ENCODE measurements at regions not wholly inside any gene's neighbourhood (a gene's known extent, or its start where the extent isn't known, plus 50 kb on each side); places are given as distances from the start of the nearest gene placed in this dataset.

DNA sequence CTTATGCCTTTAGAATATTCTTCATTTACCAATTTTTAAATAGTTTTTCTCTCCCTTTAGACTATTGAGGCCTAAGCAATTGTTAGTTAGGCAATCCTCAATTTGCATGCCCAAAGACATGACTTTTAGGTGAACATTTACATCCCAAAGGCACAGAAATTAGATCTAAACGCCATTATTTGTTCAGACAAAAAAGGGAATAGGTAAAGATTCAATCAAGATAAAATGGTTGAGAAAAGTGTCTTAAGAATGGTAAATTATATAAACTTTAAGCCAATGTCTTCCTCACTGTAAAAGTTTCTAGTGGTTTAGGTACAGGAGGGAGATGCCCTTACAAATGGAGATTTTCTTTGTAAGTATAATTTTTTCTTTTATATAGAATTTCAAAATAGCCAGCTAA, 50.2 kb upstream of the MME start:
- FAIRE-seq = no peak

DNA sequence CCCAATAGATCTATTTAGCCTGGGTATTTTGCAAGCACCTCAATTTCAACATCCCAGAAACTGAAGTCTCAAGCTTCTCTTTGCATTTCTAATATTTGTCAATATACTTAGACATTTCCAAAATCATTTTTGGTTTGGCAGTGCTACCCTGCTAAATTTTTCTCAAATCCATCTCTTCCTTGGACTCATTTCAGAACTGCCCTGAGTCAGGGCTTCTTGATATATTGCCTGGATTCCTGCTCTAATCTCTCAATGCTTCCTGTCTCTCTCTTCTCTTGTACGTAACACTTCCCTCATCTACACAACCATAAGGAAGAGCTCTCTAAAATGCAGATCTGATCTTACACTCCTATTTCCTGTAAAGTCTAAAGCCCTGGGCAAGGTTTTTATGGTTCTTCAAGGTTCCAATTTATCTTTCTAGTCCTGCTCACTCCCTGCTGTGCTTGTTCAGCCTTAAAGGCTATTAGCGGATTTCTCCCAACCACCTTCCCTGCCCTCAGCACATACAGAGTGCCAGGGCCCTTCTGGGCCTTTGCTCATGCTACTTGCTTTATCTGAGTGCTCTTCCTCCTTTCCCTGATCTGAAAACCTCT, 53.0 kb upstream of the MME start:
- FAIRE-seq = no peak

DNA sequence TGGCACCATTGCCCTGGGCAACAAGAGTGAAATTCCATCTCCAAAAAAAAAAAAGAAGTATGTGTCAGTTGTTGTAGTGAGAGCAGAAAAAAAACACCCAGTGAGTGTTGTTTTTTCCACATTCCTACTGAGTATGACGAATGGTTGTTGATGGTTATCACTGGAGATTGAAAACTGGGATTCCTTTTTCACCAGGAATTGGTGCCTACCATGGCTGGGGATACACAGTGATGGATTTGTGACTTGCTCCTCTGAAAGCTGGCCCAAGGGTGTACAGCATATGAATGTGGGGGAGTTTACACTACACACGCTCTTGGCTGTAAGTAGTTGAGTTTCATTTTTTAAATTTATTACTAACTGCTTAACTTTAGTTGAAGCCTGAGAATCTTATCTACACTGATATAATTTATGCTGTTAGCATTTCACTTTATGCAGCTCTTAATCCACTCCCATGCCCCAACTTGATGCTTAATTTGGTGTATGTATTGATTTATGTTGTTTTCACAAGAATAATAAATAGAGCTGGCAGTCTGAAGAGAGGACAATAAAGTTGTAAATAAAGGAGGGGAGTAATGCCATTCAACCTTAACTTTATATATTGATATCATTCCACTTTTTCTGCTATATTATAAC, 56.0 kb upstream of the MME start:
- FAIRE-seq = no peak

DNA sequence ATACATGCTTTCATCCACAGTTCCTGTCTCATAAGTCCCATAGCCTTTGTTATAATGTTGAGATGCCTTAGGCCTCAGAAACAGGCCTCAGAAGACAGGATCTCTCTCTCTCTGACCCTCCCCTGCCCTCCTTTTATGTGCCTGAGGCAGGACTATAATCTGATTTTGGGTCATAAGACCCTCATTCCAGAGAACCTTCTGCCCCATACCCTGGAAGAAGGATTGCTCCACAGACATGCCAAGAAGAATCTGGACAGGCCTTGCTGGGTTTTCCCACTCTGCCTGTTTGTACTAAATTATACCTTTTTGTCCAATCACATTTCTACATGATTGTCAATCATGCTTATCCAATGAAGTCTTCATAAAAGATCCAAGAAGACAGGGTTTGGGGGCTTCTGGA, 57.2 kb upstream of the MME start:
- FAIRE-seq = no peak

DNA sequence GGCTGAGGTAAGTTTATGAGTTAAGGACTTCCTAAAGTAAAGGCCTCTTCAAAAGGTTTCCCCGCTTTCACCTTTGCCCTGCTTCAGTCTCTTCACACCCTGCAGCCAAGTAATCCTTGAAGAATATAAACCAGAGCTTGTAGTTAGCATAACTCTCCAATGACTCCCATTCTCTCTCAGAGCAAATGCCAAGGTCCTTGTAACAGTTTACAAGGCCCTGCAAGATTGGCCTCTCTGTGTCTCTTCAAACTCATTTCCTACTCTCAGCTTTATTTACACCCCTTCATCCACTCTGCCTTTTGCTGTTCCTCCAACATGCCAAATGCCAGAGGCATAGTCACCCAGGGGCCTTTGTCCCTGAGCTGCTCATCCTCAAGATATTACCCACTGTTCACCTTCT, 60.5 kb upstream of the MME start:
- FAIRE-seq = no peak

DNA sequence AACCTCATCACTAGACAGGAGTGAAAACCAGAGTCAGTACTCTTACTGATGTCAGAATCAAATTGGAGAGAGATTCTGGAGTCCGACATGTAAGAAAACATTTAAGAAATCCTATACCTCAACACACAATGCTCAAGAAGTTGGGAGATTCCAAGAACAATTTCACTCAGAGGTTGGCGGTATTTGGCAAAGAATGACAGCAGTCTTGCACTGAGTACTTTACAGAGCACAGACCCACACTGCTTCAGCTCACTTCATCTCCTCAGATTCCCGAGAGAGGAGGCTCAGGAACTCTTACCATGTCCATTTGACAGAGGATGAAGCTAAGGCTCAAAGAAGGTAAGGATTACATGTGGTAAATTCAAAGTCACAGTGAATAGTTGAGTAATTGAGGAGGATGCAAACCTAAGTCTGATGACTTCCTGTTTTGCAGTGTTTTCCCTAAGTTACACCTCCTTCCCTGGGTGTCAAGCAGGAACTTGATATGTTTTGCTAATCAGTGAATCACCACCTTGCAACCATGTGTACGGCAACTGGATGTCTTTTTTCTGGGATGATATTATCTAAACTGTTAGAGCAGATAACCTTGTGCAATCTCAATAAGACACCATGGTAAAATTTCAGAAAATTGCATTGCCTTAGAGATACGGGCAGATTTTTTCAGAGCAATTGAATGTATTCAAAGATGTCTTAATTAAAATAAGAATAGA, 61.3 kb upstream of the MME start:
- FAIRE-seq = no peak

DNA sequence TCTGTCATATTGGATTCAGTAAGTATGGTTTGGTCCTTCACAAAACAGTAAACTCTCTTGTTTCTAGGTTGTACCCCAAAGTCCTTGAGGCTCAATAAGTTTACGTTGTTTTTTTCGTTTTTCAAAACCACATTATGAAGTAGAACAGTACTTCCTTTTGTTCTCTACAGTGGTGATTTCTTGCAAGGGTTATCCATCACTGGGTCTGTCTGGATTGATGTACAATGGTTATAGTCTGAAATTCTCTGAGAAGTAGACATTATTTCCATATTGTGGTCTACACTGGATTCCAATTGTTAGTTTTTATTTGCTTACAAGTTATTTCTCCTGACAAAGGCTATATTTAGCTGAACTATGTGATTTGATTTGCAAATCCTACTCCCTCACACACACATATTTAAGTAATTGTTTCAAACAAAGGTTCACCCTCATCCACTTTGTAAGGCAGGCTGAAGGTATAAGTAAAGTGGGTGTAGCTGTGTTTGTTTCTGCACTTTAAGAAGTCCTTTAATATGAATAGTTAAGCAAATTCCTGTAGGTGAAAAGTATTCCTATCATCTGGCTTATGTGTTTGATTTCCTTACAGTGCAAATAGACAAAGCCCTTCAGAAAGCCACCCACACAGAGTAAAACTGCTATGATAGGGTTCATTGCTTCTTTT, 64.2 kb upstream of the MME start:
- no peak for FAIRE-seq

DNA sequence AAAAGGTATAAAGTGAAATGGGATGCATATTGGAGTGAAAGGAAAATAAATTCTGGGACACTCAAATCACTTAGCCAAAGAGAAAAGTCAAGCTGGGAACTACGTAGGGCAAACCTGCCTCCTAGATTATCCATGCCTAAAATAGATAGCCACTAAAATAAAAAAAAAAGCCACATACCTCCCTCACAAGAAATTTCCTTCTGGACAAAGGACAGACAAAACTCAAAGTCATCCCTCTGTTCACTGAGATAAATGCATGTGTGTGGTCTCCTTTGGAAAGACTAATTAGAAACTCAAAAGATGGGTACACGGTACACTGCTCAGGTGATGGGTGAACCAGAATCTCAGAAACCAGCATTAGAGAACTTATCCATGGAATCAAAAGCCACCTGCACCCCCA, 65.2 kb upstream of the MME start:
- FAIRE-seq = no peak

DNA sequence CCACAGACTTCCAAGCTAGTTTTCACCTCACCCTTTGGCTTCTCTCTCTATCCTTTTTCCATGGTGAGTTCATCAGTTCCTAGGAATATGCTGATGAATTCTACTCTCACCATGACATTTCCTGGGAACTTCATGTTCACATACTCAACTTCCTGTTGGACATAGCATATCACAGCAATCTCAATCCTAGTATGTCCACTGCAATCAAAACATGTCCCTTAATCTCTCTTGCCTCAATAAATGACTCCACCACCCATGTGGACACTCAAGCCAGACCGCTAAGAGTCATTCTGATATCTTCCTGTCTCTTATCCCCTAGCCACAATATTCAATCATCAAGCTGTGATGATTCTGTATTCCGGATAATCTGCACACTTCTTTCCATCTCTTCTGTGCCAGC, 66.7 kb upstream of the MME start:
- no peak for FAIRE-seq

DNA sequence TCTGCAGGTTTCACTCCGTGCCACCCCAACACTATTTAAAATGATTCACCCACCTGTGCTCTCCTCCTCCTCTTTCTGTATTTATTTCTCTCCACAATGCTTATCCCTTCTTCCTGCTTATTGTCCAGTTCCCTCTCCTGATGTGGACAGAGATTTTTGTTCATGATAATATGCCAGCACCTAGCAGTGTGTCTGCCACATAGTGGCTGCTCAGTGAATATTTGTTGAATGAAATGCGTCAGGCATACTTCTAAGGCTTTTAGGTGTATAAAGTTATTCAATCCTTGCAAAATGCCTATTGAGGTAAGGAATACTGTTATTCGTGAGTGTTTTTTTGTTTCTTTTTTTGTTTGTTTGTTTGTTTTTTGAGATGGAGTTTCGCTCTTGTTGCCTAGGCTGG, 67.5 kb upstream of the MME start:
- no peak for FAIRE-seq

DNA sequence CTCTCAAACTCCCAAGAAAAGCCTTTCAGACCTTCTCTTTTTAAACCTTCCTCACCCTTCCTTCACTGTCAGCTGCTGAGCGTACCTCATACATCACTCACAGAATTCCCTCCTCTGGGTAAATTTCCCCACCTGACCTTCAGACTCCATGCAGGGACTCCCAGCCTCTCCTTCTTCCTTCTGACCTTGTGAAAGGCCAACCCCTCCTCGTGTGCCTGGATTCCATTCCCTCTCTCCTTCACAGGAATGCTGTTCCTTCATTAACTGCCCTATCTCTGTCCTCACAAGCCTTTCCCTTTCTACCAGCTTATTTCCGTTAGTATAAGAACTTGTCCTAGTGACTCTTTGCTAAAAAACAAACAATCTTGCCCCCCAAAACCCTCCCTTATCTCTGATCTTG, 69.7 kb upstream of the MME start:
- no peak for FAIRE-seq

DNA sequence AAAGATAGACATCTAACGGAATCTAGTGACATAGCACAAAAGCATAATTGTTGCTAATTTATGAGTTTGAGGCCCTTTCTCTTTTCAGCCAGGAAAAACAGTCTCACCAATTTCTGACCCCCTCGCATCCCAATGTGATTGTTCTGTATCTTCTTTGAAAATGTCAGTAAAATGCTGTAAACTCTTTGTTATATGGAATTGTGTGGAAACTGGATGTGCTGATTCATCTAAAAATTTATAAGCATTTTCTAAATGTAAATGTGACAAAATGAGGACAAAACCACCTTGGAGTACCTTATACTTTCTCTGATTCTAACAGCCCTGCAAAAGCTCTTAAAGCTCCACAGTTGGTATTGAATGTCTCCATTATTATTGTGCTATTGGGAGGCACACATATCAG, 70.9 kb upstream of the MME start:
- no peak for FAIRE-seq

DNA sequence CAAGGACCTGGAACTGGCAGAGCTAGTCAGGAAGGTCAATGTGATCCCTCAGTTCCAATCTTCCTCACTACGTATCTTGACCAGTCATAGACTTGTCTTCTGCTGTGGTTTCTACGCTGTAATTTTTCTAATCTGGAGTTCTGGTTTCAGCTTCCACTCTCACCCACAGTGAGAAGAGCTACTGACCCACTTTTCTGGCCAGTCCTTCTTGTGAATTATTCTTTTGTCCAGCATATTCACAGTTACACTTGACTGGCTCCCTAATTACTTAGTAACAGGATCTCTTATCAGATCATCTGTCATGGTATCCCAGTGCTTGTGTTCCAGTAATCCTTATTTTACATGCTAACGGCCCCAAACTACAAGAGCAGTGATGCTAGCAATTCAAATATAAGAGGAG, 72.4 kb upstream of the MME start:
- no peak for FAIRE-seq

DNA sequence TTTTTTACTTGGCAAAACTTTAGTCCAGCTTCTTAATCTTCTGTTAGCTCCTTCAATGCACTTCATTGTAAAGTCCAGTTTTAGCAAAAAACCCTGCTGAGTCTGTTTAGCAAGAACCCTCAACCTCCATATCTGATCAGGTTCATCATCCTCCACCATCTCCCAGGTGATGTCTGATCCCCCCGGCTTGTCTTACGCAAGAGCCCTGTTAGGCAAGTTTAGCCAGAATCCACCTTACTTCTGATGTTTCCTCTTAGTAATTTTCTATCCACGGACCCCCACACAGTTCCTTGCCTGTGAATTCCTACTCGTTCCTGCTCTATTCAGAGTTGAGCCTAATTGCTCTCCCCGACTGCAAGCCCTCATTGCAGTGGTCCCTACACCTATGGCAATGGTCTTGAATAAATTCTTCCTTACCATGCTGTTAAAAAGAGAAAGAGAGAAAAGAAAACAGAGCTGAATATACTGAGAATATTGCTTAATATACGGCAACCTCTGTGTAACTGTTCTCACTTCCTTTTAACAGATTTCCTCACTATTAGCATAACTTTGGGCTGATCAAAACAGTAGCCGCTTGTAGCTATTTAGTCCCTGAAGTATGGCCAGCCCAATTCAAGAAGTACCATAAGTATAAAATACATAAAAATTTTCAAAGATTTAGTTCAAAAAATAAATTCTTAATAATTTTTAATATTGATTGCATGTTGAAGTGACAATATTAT, 78.7 kb upstream of the MME start:
- no peak for FAIRE-seq

DNA sequence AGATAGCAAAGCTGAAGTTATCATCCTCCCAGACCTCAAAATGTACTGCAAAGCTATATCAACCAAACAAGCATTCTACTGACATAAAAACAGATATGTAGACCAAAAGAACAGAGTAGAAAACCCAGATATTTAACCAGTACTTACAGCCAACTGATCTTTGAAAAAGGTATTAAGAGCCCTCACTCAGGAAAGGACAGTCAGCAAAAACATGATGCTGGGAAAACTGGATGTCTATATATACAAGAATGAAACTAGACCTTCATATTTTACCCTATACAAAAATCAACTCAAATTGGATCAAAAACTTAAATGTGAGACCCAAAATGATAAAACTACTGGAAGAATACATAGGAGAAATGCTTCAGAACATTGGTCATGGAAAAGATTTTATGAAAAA, 87.5 kb upstream of the MME start:
- FAIRE-seq = no peak

DNA sequence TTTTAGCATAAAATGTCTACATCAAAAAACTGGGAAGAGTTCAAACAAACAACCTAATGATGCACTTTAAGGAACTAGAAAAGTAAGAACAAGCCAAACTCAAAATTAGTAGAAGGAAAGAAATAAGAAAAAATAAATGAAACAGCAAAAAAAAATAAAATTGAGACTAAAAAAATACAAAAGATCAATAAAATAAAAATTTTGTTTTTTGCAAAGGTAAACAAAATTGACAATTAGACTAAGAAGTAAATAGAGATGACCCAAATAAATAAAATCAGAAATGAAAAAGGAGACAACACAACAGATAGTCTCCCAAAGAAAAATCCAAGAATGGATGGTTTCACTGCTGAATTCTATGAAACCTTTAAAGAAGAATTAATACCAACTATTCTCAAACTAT, 89.6 kb upstream of the MME start:
- no peak for FAIRE-seq

DNA sequence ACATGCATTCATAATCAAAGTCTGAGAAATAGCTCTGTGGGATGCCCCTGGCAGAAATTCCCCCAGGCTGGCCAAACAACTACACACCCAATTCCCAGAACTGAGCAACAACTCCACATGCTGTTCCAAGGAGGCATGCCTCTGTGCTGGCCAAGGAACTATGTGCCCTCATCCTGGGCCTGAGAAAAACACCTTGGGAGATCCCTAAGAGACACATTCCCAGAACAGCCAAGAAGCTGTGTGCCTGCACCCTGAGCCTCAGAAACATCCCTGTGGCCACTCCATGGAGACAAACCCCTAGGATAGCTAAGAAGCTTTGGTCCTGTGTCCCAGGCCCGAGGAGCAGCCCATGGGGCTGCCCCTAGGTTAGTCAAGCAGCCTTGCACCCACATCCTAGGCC, 92.3 kb upstream of the MME start:
- no peak for FAIRE-seq

DNA sequence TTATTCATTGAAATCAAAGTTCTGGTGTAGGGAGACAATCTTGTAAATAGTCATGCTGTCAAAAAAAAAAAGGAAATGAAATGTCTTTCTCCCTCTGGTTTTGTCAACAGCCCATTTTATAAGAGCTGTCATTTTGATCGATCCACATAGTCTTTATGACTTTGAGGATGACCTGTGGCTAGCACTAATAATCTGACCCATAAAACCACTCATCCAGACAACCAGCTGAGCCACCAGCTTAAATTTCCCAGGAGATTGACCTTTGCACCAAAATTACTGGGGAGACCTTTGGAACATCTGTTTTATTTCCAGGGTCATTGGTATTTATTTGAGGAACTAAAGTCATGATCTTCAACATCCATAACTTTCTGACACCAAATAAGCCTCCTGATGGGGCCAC, 98.5 kb upstream of the MME start:
- no peak for FAIRE-seq

DNA sequence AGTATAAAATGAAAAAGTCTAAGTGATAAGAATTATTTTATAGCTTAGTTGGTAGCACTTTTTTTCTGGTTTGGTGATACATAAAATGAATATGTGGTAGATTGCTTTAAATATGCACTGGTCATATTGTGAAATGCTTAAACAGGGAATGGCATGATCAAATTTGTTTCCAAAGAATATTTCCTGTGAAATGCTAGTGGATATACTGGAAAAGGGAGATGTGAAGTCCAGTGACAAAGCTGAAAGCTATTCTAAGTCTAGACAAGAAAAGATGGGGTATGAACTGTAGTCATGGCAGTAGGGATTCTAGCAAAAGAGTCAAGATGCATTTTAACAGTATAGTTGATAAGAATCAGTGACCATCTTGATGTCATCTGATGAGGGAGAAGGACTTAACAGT, 98.9 kb upstream of the MME start:
- no peak for FAIRE-seq

DNA sequence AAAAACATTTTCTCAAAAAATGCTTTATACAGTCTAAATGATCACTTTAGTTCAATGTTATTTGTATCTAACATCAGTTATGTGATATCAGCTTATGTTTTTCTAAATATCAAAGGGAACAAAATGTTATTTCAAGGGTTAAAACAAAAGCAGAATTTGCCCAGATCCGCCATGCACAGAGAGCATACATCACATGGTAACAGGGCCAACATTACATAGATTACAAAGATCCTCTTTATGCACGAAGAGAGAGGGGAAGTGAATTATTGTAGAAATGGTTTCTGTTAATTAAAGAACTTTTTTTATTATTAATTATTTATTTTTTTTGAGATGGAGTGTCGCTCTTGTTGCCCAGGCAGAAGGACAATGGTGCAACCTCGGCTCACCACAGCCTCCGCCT, 100.8 kb upstream of the MME start:
- FAIRE-seq = no peak

DNA sequence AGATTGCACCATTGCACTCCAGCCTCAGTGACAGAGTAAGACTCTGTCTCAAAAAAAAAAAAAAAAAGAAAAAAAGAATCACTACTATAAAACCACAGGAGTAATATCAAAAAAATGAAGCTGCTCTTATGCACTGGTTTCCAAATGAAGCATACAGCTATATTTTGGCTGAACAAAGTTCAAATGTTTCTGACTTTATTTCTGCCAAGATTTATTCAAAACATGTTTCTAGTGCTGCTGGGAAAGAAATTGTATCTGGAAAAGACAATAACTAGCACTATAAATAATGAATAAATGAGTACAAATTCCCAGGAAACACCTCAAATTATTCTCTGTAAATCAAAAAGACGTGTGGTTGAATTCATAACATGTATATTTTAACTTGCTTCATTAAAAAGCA, 102.5 kb upstream of the MME start:
- no peak for FAIRE-seq

DNA sequence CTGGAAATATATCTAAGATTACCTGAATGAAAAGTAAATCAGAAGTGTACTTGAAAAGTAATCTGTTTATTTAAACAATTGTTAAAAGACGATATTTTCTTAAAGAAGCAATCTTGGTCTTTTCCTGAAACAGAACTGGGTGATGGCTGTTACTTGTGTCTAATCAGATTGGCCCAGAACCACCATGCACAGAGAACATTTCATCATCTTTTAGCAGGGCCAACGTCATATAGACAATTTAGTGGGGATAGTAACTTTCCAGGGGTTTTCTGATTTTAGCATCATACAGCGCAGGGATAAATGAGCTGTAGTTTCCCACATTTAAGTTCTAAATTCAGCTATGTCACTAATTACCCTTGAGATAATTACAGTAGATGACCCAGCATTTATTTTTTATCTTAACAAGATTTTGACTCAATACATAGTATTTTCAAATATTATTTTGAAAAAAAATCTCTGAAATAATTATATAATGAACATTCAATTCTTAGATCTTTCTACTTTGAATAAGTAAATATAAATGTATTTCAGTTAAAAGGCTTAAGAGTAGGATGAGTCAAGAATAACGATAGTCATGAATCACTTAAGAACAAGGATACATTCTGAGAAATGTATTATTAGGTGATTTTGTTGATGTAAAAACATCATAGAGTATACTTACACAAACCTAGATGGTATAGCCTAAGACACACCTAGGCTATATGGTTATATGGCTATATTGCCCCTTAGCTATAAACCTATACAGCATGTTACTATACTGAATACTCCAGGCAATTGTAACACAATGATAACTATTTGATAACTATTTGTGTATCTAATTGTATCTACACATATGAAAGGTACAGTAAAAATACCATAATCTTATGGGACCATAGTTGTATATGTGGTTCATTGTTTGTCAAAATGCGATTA, 103.8 kb upstream of the MME start:
- no peak for FAIRE-seq

All from colon (tissue), 2 donors.